Liver (tissue), 8 donors: ENCODE measurements at regions not wholly inside any gene's neighbourhood (a gene's known extent, or its start where the extent isn't known, plus 50 kb on each side); places are given as distances from the start of the nearest gene placed in this dataset.

Experiments
- DNase-seq: peaks from one replicate; pipeline ENCODE4 v3.0.0-alpha.2; 2017; ENCODE audit warnings: low spot score
- H3K27ac ChIP-seq, 2 donors: one replicate each; pipeline ENCODE4 v1.7.0; 2013; ENCODE audit warnings: inconsistent platforms in 2 of 2, low read length in 2 of 2, control low read depth in 1 of 2, low read depth in 1 of 2, mild to moderate bottlenecking in 1 of 2
- H3K27me3 ChIP-seq, 4 donors: one replicate each; pipeline versions ENCODE4 v1.6.1 to v1.7.0; 2013; ENCODE audit warnings: low read length in 3 of 4, inconsistent platforms in 1 of 4, mild to moderate bottlenecking in 1 of 4, moderate library complexity in 1 of 4; ENCODE audit not compliant: control insufficient read depth in 4 of 4, insufficient read depth in 4 of 4
- H3K36me3 ChIP-seq, 4 donors: one replicate each; pipeline versions ENCODE4 v1.6.1 to v1.7.0; 2013; ENCODE audit warnings: low read length in 3 of 4, mild to moderate bottlenecking in 3 of 4, low read depth in 1 of 4, moderate library complexity in 1 of 4; ENCODE audit not compliant: control insufficient read depth in 4 of 4, insufficient read depth in 3 of 4
- H3K4me1 ChIP-seq, 4 donors: one replicate each; pipeline versions ENCODE4 v1.6.1 to v1.7.0; 2013; ENCODE audit warnings: low read length in 3 of 4, mild to moderate bottlenecking in 3 of 4, moderate library complexity in 1 of 4; ENCODE audit not compliant: control insufficient read depth in 4 of 4, insufficient read depth in 4 of 4
- H3K4me3 ChIP-seq, 3 donors: one replicate each; pipeline versions ENCODE4 v1.6.1 to v1.7.0; 2013; ENCODE audit warnings: low read length in 3 of 3, control low read depth in 1 of 3, low read depth in 1 of 3, mild to moderate bottlenecking in 1 of 3
- H3K9ac ChIP-seq, 2 donors: one replicate each; pipeline ENCODE4 v1.7.0; 2013; ENCODE audit warnings: low read length in 2 of 2, mild to moderate bottlenecking in 2 of 2, moderate library complexity in 2 of 2, control low read depth in 1 of 2, low read depth in 1 of 2
- H3K9me3 ChIP-seq, 4 donors: one replicate each; pipeline versions ENCODE4 v1.6.1 to v1.7.0; 2013; ENCODE audit warnings: low read length in 3 of 4; ENCODE audit not compliant: control insufficient read depth in 4 of 4
- ATF3 ChIP-seq: IDR thresholded peaks from 2 replicates; pipeline ENCODE4 v1.6.1; 2016; ENCODE audit warnings: antibody characterized with exemption
- EGR1 ChIP-seq, 2 donors: IDR thresholded peaks; 2 replicates each; pipeline ENCODE4 v1.6.1; 2016 to 2018; ENCODE audit warnings: antibody characterized with exemption in 2 of 2, low read depth in 2 of 2
- FOXA1 ChIP-seq: IDR thresholded peaks from 2 replicates; pipeline ENCODE4 v1.6.1; 2016; ENCODE audit warnings: antibody characterized with exemption
- FOXA2 ChIP-seq: IDR thresholded peaks from 2 replicates; pipeline ENCODE4 v1.6.1; 2016; ENCODE audit warnings: antibody characterized with exemption
- GABPA ChIP-seq, 2 donors: IDR thresholded peaks in 1 of 2; conservative IDR thresholded peaks in 1 of 2; 2 replicates each; pipeline ENCODE4 v1.6.1; 2016; ENCODE audit warnings: antibody characterized with exemption in 2 of 2, mild to moderate bottlenecking in 1 of 2, moderate library complexity in 1 of 2
- HNF4A ChIP-seq, 2 donors: conservative IDR thresholded peaks; 2 replicates each; pipeline ENCODE4 v1.6.1; 2016; ENCODE audit warnings: antibody characterized with exemption in 2 of 2, mild to moderate bottlenecking in 2 of 2
- HNF4G ChIP-seq: IDR thresholded peaks from 2 replicates; pipeline ENCODE4 v1.6.1; 2016; ENCODE audit warnings: antibody characterized with exemption
- JUND ChIP-seq, 2 donors: IDR thresholded peaks; 2 replicates each; pipeline ENCODE4 v1.6.1; 2016; ENCODE audit warnings: antibody characterized with exemption in 2 of 2
- RAD21 ChIP-seq, 2 donors: IDR thresholded peaks; 2 replicates each; pipeline ENCODE4 v1.6.1; 2016; ENCODE audit warnings: antibody characterized with exemption in 2 of 2, mild to moderate bottlenecking in 2 of 2
- REST ChIP-seq: IDR thresholded peaks from 2 replicates; pipeline ENCODE4 v1.6.1; 2016; ENCODE audit warnings: antibody characterized with exemption, mild to moderate bottlenecking
- RXRA ChIP-seq, 2 donors: IDR thresholded peaks; 2 replicates each; pipeline ENCODE4 v1.6.1; 2017 to 2018; ENCODE audit warnings: antibody characterized with exemption in 2 of 2, mild to moderate bottlenecking in 1 of 2
- SP1 ChIP-seq: IDR thresholded peaks from 2 replicates; pipeline ENCODE4 v1.6.1; 2018; ENCODE audit warnings: antibody characterized with exemption, mild to moderate bottlenecking
- TAF1 ChIP-seq: conservative IDR thresholded peaks from 2 replicates; pipeline ENCODE4 v1.6.1; 2016; ENCODE audit warnings: antibody characterized with exemption, mild to moderate bottlenecking
- YY1 ChIP-seq: IDR thresholded peaks from 2 replicates; pipeline ENCODE4 v1.6.1; 2016; ENCODE audit warnings: antibody characterized with exemption, mild to moderate bottlenecking
- ZBTB33 ChIP-seq: IDR thresholded peaks from 2 replicates; pipeline ENCODE4 v1.6.1; 2016; ENCODE audit warnings: antibody characterized with exemption
- WGBS: extraction: QIAGEN DNeasy Blood & Tissue Kit; methylation state at CpG from one replicate; pipeline ENCODE4 v1.1.7; 2013; 5-methylcytosine and 5-hydroxymethylcytosine counted together
- TF ChIP-seq, protein P1 (sequence below): IDR thresholded peaks from 2 replicates; pipeline ENCODE4 v1.6.1; 2016; ENCODE audit warnings: antibody characterized with exemption
- TF ChIP-seq, protein P2 (sequence below): fragments of 150-350 bp; IDR thresholded peaks from 2 replicates; pipeline ENCODE4 v1.5.1; 2017; ENCODE audit warnings: improper control_type of control experiment, low read depth, low read length; ENCODE audit not compliant: missing input control
- donor health status: healthy.
- donor health status: healthy.
- donor health status: healthy.
- donor health status: healthy.
- donor health status: healthy.

DNA sequence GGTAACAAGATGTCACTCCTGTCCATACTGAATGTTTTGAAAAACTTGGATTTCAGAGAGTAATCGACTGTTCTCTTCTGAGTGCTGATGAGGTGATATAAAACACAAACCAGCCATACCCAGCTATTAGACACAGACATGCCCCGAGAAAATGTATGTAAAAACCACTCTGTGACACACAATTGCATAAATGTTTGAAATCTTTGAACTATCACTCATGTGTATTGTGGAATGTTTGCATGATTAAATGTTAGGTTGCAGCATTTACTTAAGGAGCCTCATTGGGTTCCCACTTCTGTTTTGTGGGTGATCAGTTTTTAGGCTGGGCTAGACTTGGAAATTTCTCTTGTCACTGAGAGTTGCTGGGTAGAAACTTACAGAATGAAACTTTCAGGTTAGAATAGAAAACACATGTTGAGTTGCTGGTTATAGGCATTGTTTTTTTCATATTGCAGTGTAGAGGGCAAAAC lies 270.4 kb upstream of the B3GALT2 start:
- WGBS: 66% methylated on average over 2 of the region's 2 CpGs
- H3K27ac ChIP-seq: no peak overlapping the region

GRCh38 chr1:193451606-193452005 lies 265.2 kb upstream of the B3GALT2 start:
- no peak overlapping the region for H3K27ac ChIP-seq
- no peaks in the 10 kb centered on the region for H3K27me3 ChIP-seq
- no peak overlapping the region for H3K4me3 ChIP-seq
- no peak overlapping the region for H3K9ac ChIP-seq
- no peaks in the 10 kb centered on the region for H3K9me3 ChIP-seq
- no peaks in the 10 kb centered on the region for H3K4me1 ChIP-seq
- WGBS: 92% methylated on average over 1 of the region's 1 CpG
- no peaks in the 10 kb centered on the region for H3K36me3 ChIP-seq
- no peak for DNase-seq
- TF ChIP-seq JUND (IDR thresholded peaks at IDR 0.05): no peak
- TF ChIP-seq RAD21 (IDR thresholded peaks at IDR 0.05): no peak
- TF ChIP-seq HNF4G: no peak
- no peak for TF ChIP-seq FOXA1
- no peak for TF ChIP-seq YY1
- TF ChIP-seq GABPA (IDR thresholded peaks at IDR 0.05 in 1 of 2, conservative IDR thresholded peaks at IDR 0.05 in 1 of 2): no peak
- TF ChIP-seq FOXA2: no peak
- TF ChIP-seq, protein P1, sequence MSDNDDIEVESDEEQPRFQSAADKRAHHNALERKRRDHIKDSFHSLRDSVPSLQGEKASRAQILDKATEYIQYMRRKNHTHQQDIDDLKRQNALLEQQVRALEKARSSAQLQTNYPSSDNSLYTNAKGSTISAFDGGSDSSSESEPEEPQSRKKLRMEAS: no peak
- TF ChIP-seq ZBTB33: no peak
- TF ChIP-seq EGR1 (IDR thresholded peaks at IDR 0.05; ENCODE audit: low read depth in 2 of 2): no peak
- TF ChIP-seq, protein P2, sequence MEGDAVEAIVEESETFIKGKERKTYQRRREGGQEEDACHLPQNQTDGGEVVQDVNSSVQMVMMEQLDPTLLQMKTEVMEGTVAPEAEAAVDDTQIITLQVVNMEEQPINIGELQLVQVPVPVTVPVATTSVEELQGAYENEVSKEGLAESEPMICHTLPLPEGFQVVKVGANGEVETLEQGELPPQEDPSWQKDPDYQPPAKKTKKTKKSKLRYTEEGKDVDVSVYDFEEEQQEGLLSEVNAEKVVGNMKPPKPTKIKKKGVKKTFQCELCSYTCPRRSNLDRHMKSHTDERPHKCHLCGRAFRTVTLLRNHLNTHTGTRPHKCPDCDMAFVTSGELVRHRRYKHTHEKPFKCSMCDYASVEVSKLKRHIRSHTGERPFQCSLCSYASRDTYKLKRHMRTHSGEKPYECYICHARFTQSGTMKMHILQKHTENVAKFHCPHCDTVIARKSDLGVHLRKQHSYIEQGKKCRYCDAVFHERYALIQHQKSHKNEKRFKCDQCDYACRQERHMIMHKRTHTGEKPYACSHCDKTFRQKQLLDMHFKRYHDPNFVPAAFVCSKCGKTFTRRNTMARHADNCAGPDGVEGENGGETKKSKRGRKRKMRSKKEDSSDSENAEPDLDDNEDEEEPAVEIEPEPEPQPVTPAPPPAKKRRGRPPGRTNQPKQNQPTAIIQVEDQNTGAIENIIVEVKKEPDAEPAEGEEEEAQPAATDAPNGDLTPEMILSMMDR: no peak

More for the DNA sequence above, 270.4 kb upstream of the B3GALT2 start:
- Histone ChIP-seq H3K36me3 (no peaks in the 10 kb centered on the region), H3K4me1 (no peaks in the 10 kb centered on the region), H3K27me3 (no peaks in the 10 kb centered on the region), H3K4me3 (no peak overlapping the region), H3K9me3 (no peaks in the 10 kb centered on the region), H3K9ac (no peak overlapping the region)
- no peak for TF ChIP-seq RAD21 (IDR thresholded peaks at IDR 0.05)
- no peak for TF ChIP-seq SP1
- TF ChIP-seq FOXA2: no peak
- no peak for TF ChIP-seq TAF1
- TF ChIP-seq HNF4G: no peak
- no peak for TF ChIP-seq REST
- no peak for TF ChIP-seq GABPA (IDR thresholded peaks at IDR 0.05 in 1 of 2, conservative IDR thresholded peaks at IDR 0.05 in 1 of 2)
- no peak for TF ChIP-seq ATF3
- TF ChIP-seq JUND (IDR thresholded peaks at IDR 0.05): no peak
- TF ChIP-seq, protein P2: no peak
- TF ChIP-seq, protein P1: no peak
- TF ChIP-seq HNF4A (conservative IDR thresholded peaks at IDR 0.05): no peak
- no peak for TF ChIP-seq FOXA1
- TF ChIP-seq RXRA (IDR thresholded peaks at IDR 0.05): no peak
- DNase-seq: no peak
